Gastrocnemius medialis (tissue), 4 donors: ENCODE measurements at regions not wholly inside any gene's neighbourhood (a gene's known extent, or its start where the extent isn't known, plus 50 kb on each side); places are given as distances from the start of the nearest gene placed in this dataset.

Experiments used
- ATAC-seq, 2 donors: fragments of 150-250 bp; one replicate each; pipeline ENCODE4 v1.9.1; 2016
- DNase-seq, 2 donors: peaks; one replicate each; pipeline ENCODE4 v3.0.0-alpha.2; 2019
- H3K27ac ChIP-seq, 4 donors: fragments of 200-600 bp; sonication (generic); 1 replicate in 1 of 4; 2 replicates in 3 of 4; pipeline ENCODE4 v1.5.1; 2016 to 2018; ENCODE audit warnings: mild to moderate bottlenecking in 2 of 4, moderate library complexity in 1 of 4
- H3K27me3 ChIP-seq, 3 donors: fragments of 200-600 bp; sonication (generic) in 2 of 3; 1 replicate in 1 of 3; 2 replicates in 2 of 3; pipeline versions ENCODE4 v1.5.1 to v1.6.0; 2016 to 2019; ENCODE audit warnings: mild to moderate bottlenecking in 1 of 3, moderate library complexity in 1 of 3
- H3K36me3 ChIP-seq, 2 donors: fragments of 200-600 bp; sonication (generic) in 1 of 2; one replicate each; pipeline ENCODE4 v1.5.1; 2017 to 2018
- H3K4me1 ChIP-seq, 2 donors: fragments of 200-600 bp; sonication (generic) in 1 of 2; one replicate each; pipeline ENCODE4 v1.5.1; 2016 to 2017; ENCODE audit warnings: mild to moderate bottlenecking in 2 of 2
- H3K4me3 ChIP-seq, 4 donors: fragments of 200-600 bp; sonication (generic) in 3 of 4; 1 replicate in 1 of 4; 2 replicates in 3 of 4; pipeline ENCODE4 v1.5.1; 2016 to 2019; ENCODE audit warnings: mild to moderate bottlenecking in 2 of 4
- H3K9me3 ChIP-seq, 3 donors: fragments of 200-600 bp; sonication (generic) in 2 of 3; 1 replicate in 1 of 3; 2 replicates in 2 of 3; pipeline ENCODE4 v1.5.1; 2016 to 2019
- POLR2A ChIP-seq, 2 donors: fragments of 450-650 bp; IDR thresholded peaks; one replicate each; pipeline ENCODE4 v1.6.1; 2017; ENCODE audit warnings: antibody characterized with exemption in 2 of 2, mild to moderate bottlenecking in 2 of 2, moderate library complexity in 2 of 2
- in situ Hi-C, 4 donors: fragments of 200-750 bp; cut with MboI; loops; one replicate each; pipeline versions ENCODE4 v1.15.0 to v1.8.0; 2017; ENCODE audit warnings: low sequenced_read_pairs in 4 of 4
- intact Hi-C: fragments of 100-400 bp; cut with DNase I; formaldehyde crosslinking; loops from one replicate; pipeline ENCODE4 v1.15.1; 2023; ENCODE audit warnings: low total_unique reads
- TF ChIP-seq, protein P1 (sequence below), 5 experiments: fragments of 450-650 bp in 3 of 5; fragments of 200-600 bp in 2 of 5; sonication (generic) in 2 of 5; IDR thresholded peaks in 4 of 5; conservative IDR thresholded peaks in 1 of 5; 1 replicate in 4 of 5; 2 replicates in 1 of 5; pipeline ENCODE4 v1.5.1; 2016 to 2019; ENCODE audit warnings: antibody characterized with exemption in 5 of 5, mild to moderate bottlenecking in 3 of 5, moderate library complexity in 3 of 5

DNA sequence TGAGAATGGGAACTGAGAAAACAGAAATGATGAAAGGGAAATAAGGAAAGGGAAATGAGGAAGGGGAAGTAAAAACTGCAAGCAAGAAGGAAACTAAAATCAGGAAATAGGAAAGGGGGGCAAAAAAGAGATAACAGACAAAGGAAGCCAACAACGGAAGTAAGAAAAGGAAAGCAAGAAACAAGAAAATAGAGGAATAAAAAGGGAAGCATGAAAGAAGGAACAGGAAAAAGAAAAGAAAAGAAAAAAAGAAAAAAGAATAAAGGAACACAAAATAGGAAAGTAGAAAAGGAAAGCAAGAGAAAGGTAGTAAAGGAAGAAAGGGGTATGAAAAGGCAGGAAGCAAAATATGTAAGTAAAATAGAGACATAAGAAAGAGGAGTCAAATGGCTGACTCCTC, 241.2 kb upstream of the NCKAP5 start:
- TF ChIP-seq POLR2A (IDR thresholded peaks at IDR 0.05), result no peak
- TF ChIP-seq, protein P1, sequence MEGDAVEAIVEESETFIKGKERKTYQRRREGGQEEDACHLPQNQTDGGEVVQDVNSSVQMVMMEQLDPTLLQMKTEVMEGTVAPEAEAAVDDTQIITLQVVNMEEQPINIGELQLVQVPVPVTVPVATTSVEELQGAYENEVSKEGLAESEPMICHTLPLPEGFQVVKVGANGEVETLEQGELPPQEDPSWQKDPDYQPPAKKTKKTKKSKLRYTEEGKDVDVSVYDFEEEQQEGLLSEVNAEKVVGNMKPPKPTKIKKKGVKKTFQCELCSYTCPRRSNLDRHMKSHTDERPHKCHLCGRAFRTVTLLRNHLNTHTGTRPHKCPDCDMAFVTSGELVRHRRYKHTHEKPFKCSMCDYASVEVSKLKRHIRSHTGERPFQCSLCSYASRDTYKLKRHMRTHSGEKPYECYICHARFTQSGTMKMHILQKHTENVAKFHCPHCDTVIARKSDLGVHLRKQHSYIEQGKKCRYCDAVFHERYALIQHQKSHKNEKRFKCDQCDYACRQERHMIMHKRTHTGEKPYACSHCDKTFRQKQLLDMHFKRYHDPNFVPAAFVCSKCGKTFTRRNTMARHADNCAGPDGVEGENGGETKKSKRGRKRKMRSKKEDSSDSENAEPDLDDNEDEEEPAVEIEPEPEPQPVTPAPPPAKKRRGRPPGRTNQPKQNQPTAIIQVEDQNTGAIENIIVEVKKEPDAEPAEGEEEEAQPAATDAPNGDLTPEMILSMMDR (IDR thresholded peaks at IDR 0.05 in 4 of 5, conservative IDR thresholded peaks at IDR 0.05 in 1 of 5), result no peak
- Histone ChIP-seq H3K36me3 (no peaks in the 10 kb centered on the region), H3K27ac (no peak overlapping the region), H3K4me1 (no peaks in the 10 kb centered on the region), H3K9me3 (no peaks in the 10 kb centered on the region), H3K4me3 (no peak overlapping the region), H3K27me3 (no peaks in the 10 kb centered on the region)
- in situ Hi-C loops, result no loop called here
- ATAC-seq (no peak), DNase-seq (no peak)
- intact Hi-C loops, result no loop called here

DNA sequence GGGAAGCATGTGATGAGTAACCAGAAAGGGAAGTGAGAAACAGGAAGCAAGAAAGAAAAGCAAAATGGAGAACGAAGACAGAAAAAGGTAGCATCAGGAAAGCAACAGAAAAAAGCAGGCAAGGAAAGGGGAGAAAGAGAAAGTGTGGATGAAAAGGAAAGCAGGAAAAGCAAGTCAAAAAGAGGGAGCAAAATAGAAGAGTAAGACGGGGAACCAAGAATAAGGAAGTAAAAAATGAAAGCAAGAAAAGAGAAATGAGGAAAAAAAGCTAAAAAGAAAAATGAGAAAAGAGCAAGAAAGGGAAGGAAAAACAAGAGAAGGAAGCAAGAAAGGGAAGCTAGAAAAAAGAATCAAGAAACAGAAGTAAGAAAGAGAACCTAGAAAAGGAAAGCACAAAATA, 242.3 kb upstream of the NCKAP5 start:
- no peak for DNase-seq
- Histone ChIP-seq H3K36me3 (no peaks in the 10 kb centered on the region), H3K27ac (no peak overlapping the region), H3K4me1 (no peaks in the 10 kb centered on the region), H3K9me3 (no peaks in the 10 kb centered on the region), H3K4me3 (no peak overlapping the region), H3K27me3 (no peaks in the 10 kb centered on the region)
- in situ Hi-C loops, result no loop called here
- intact Hi-C loops, result no loop called here
- no peak for ATAC-seq
- TF ChIP-seq, protein P1 (IDR thresholded peaks at IDR 0.05 in 4 of 5, conservative IDR thresholded peaks at IDR 0.05 in 1 of 5), result no peak
- no peak for TF ChIP-seq POLR2A (IDR thresholded peaks at IDR 0.05)

- no peak for ATAC-seq
Observed at GRCh38 chr2:133811409-133812125, 243.3 kb upstream of the NCKAP5 start.

GRCh38 chr2:133812826-133813617, 244.8 kb upstream of the NCKAP5 start:
- no peaks in the 10 kb centered on the region for H3K36me3 ChIP-seq
- no peaks in the 10 kb centered on the region for H3K27me3 ChIP-seq
- no peak for DNase-seq
- no peak for ATAC-seq
- intact Hi-C loops (no loop called here), in situ Hi-C loops (no loop called here)
- no peak overlapping the region for H3K27ac ChIP-seq
- no peak for TF ChIP-seq POLR2A (IDR thresholded peaks at IDR 0.05)
- TF ChIP-seq, protein P1 (IDR thresholded peaks at IDR 0.05 in 4 of 5, conservative IDR thresholded peaks at IDR 0.05 in 1 of 5), result no peak
- no peaks in the 10 kb centered on the region for H3K4me1 ChIP-seq
- no peaks in the 10 kb centered on the region for H3K9me3 ChIP-seq
- H3K4me3 ChIP-seq, result no peak overlapping the region

More at GRCh38 chr2:133811409-133812125, 243.3 kb upstream of the NCKAP5 start:
- DNase-seq, result no peak
- Histone ChIP-seq H3K27me3 (no peaks in the 10 kb centered on the region), H3K36me3 (no peaks in the 10 kb centered on the region), H3K27ac (no peak overlapping the region), H3K4me3 (no peak overlapping the region), H3K9me3 (no peaks in the 10 kb centered on the region), H3K4me1 (no peaks in the 10 kb centered on the region)
- TF ChIP-seq, protein P1 (IDR thresholded peaks at IDR 0.05 in 4 of 5, conservative IDR thresholded peaks at IDR 0.05 in 1 of 5), result no peak
- no peak for TF ChIP-seq POLR2A (IDR thresholded peaks at IDR 0.05)
- intact Hi-C loops, result no loop called here
- in situ Hi-C loops, result no loop called here
